GM10266 (cell line): ENCODE measurements at regions not wholly inside any gene's neighbourhood (a gene's known extent, or its start where the extent isn't known, plus 50 kb on each side); places are given as distances from the start of the nearest gene placed in this dataset.

ENCODE experiments used
- DNase-seq: peaks from one replicate; pipeline ENCODE4 v3.0.0; 2012; ENCODE audit errors: extremely low spot score
- CTCF ChIP-seq: IDR thresholded peaks from 2 replicates; pipeline ENCODE4 v1.5.1; 2012; ENCODE audit warnings: mild to moderate bottlenecking, low read depth; ENCODE audit not compliant: control insufficient read depth, insufficient read depth; ENCODE audit errors: missing control alignments

GRCh38 chr12:114194066-114194465 is 211.9 kb downstream of the TBX5 start:
- no peak for DNase-seq
- no peak for TF ChIP-seq CTCF

GRCh38 chr12:114193474-114193873 is 212.5 kb downstream of the TBX5 start:
- no peak for TF ChIP-seq CTCF
- DNase-seq: no peak

- TF ChIP-seq CTCF: no peak
Observed at GRCh38 chr12:114192549-114192948, 213.4 kb downstream of the TBX5 start.

GRCh38 chr12:114192013-114192412 is 213.9 kb downstream of the TBX5 start:
- DNase-seq: no peak
- TF ChIP-seq CTCF: no peak

More at GRCh38 chr12:114192549-114192948, 213.4 kb downstream of the TBX5 start:
- no peak for DNase-seq

- TF ChIP-seq CTCF: no peak
- no peak for DNase-seq
Observed at GRCh38 chr12:114191581-114191980, 214.4 kb downstream of the TBX5 start.

GRCh38 chr12:114190971-114191370 is 215.0 kb downstream of the TBX5 start:
- DNase-seq: no peak
- no peak for TF ChIP-seq CTCF

GRCh38 chr12:114189266-114189665 is 216.7 kb downstream of the TBX5 start:
- no peak for DNase-seq
- no peak for TF ChIP-seq CTCF
